Cardiac septum (tissue), 1 donor: ENCODE measurements at regions not wholly inside any gene's neighbourhood (a gene's known extent, or its start where the extent isn't known, plus 50 kb on each side); places are given as distances from the start of the nearest gene placed in this dataset.
"Not testable (repeated sequence)": the region's sequence is repeated elsewhere in the genome, so short reads cannot be mapped to it uniquely, and the experiment has no call there.

Experiments
- DNase-seq: peaks from one replicate; pipeline ENCODE4 v3.0.0-alpha.2; 2020; ENCODE audit warnings: low spot score
- intact Hi-C: fragments of 100-400 bp; cut with DNase I; formaldehyde crosslinking; loops from one replicate; pipeline ENCODE4 v1.14.0; 2022
- donor health status: DM: no; HTN: no; CAD: no.

GRCh38 chr2:13667415-13667757, 950.6 kb downstream of the TRIB2 start:
- intact Hi-C loops: no loop called here
- no peak for DNase-seq

GRCh38 chr2:13669607-13670006, 952.9 kb downstream of the TRIB2 start:
- DNase-seq: no peak
- intact Hi-C loops: no loop called here

GRCh38 chr2:13673821-13674220, 957.1 kb downstream of the TRIB2 start:
- DNase-seq, intact Hi-C loops: not testable (repeated sequence)

- intact Hi-C loops: no loop called here
- no peak for DNase-seq
Observed at GRCh38 chr2:13676269-13676668, 956.2 kb upstream of the LRATD1 start.

- no peak for DNase-seq
- intact Hi-C loops: no loop called here
Observed at GRCh38 chr2:13681936-13682335, 950.6 kb upstream of the LRATD1 start.

- no peak for DNase-seq
Observed at GRCh38 chr2:13682540-13683272, 949.8 kb upstream of the LRATD1 start.

GRCh38 chr2:13686262-13686661, 946.3 kb upstream of the LRATD1 start:
- intact Hi-C loops: no loop called here

More at GRCh38 chr2:13682540-13683272, 949.8 kb upstream of the LRATD1 start:
- intact Hi-C loops: no loop called here

GRCh38 chr2:13694673-13695072, 937.8 kb upstream of the LRATD1 start:
- no peak for DNase-seq
- intact Hi-C loops: no loop called here

More at GRCh38 chr2:13686262-13686661, 946.3 kb upstream of the LRATD1 start:
- DNase-seq: no peak

GRCh38 chr2:13696601-13697000, 935.9 kb upstream of the LRATD1 start:
- DNase-seq: no peak
- intact Hi-C loops: no loop called here

- intact Hi-C loops: no loop called here
- DNase-seq: no peak
Observed at GRCh38 chr2:13698847-13699246, 933.7 kb upstream of the LRATD1 start.

GRCh38 chr2:13699939-13700338, 932.6 kb upstream of the LRATD1 start:
- DNase-seq, intact Hi-C loops: not testable (repeated sequence)

- intact Hi-C loops: no loop called here
Observed at GRCh38 chr2:13711154-13711553, 921.4 kb upstream of the LRATD1 start.

GRCh38 chr2:13714466-13714865, 918.1 kb upstream of the LRATD1 start:
- intact Hi-C loops: no loop called here
- no peak for DNase-seq

More at GRCh38 chr2:13711154-13711553, 921.4 kb upstream of the LRATD1 start:
- DNase-seq: no peak

GRCh38 chr2:13725945-13726344, 906.6 kb upstream of the LRATD1 start:
- intact Hi-C loops: no loop called here
- DNase-seq: no peak

- DNase-seq: no peak
- intact Hi-C loops: no loop called here
Observed at GRCh38 chr2:13745330-13745729, 887.2 kb upstream of the LRATD1 start.

GRCh38 chr2:13751955-13752354, 880.6 kb upstream of the LRATD1 start:
- intact Hi-C loops: no loop called here
- DNase-seq: no peak

- intact Hi-C loops: no loop called here
Observed at GRCh38 chr2:13758412-13758811, 874.1 kb upstream of the LRATD1 start.

GRCh38 chr2:13768274-13768673, 864.2 kb upstream of the LRATD1 start:
- intact Hi-C loops: no loop called here
- DNase-seq: no peak

More at GRCh38 chr2:13758412-13758811, 874.1 kb upstream of the LRATD1 start:
- DNase-seq: no peak

- no peak for DNase-seq
- intact Hi-C loops: no loop called here
Observed at GRCh38 chr2:13770279-13770678, 862.2 kb upstream of the LRATD1 start.

- intact Hi-C loops: no loop called here
- no peak for DNase-seq
Observed at GRCh38 chr2:13779996-13780395, 852.5 kb upstream of the LRATD1 start.

- intact Hi-C loops: no loop called here
Observed at GRCh38 chr2:13791019-13791547, 841.4 kb upstream of the LRATD1 start.

GRCh38 chr2:13806539-13806938, 826.0 kb upstream of the LRATD1 start:
- intact Hi-C loops: no loop called here
- no peak for DNase-seq

More at GRCh38 chr2:13791019-13791547, 841.4 kb upstream of the LRATD1 start:
- no peak for DNase-seq
